ENCODE measurements at regions not wholly inside any gene's neighbourhood (a gene's known extent, or its start where the extent isn't known, plus 50 kb on each side); places are given as distances from the start of the nearest gene placed in this dataset.

DNA sequence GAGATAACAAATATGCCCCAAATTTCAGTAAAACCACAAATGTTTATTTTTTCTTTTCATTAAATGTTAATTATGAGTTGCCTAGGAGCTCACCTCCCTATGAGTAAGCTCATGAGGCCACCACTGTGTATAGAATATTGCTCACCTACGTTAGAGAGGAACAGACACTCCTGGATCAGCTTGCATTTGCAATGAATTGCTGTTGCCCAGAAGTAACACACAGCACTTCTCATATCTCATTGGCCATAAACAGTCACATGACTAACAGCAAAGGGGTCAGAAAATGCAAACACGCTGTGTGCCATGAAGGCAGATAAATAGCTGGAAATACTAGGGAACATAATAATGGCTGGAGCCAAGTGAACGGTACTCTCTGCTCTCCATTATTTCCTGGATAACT lies 89.0 kb upstream of the GALNT5 start:
- Histone ChIP-seq H2BK5ac (ENCODE audit: low read length) (no peak overlapping the region), H2BK12ac (ENCODE audit: low read length) (no peak overlapping the region), H3K23ac (ENCODE audit: low read depth, low read length, poor library complexity) (no peak overlapping the region), H3K79me1 (ENCODE audit: low read depth, low read length) (no peaks in the 10 kb centered on the region), H3K27me3 (ENCODE audit: control insufficient read depth in 3 of 3, insufficient read depth in 3 of 3, low read depth in 1 of 3, low read length in 3 of 3) (no peaks in the 10 kb centered on the region), H2AFZ (ENCODE audit: low read length) (no peak overlapping the region), H2BK15ac (ENCODE audit: low read length) (no peak overlapping the region), H3K9ac (ENCODE audit: low read depth, low read length, poor library complexity) (no peak overlapping the region), H3K4ac (ENCODE audit: low read length) (no peak overlapping the region), H3K4me2 (ENCODE audit: insufficient read depth, low read length, poor library complexity, severe bottlenecking) (no peak overlapping the region), H3K27ac (replicated peaks; ENCODE audit: low read length) (no peak overlapping the region), H3K9me3 (replicated peaks in 1 of 2; ENCODE audit: control insufficient read depth in 2 of 2, insufficient read depth in 1 of 2, low read depth in 1 of 2, low read length in 2 of 2) (peaks cover 0 to 3% of the 10 kb centered on the region in 2 donors), H2BK120ac (ENCODE audit: low read depth, low read length) (no peak overlapping the region), H3K14ac (ENCODE audit: low read length) (no peak overlapping the region), H4K8ac (ENCODE audit: low read depth, low read length) (no peak overlapping the region), H3K4me3 (ENCODE audit: low read length in 2 of 2) (no peak overlapping the region), H3K4me1 (ENCODE audit: control insufficient read depth in 2 of 2, insufficient read depth in 1 of 2, low read depth in 1 of 2, low read length in 2 of 2) (no peaks in the 10 kb centered on the region), H4K91ac (ENCODE audit: low read depth, low read length, poor library complexity) (no peak overlapping the region), H3K36me3 (replicated peaks in 1 of 2; ENCODE audit: control insufficient read depth in 2 of 2, insufficient read depth in 2 of 2, low read length in 2 of 2) (no peaks in the 10 kb centered on the region), H2AK5ac (ENCODE audit: low read depth, low read length) (no peak overlapping the region), H3K18ac (ENCODE audit: low read length) (no peak overlapping the region)
- no peak for DNase-seq (ENCODE audit: low spot score)
- WGBS, 2 donors (ENCODE audit: extremely low coverage in 2 of 2, insufficient read length in 2 of 2, insufficient replicate concordance in 1 of 2): no CpG with 5 or more reads among the region's 3 CpGs

DNA sequence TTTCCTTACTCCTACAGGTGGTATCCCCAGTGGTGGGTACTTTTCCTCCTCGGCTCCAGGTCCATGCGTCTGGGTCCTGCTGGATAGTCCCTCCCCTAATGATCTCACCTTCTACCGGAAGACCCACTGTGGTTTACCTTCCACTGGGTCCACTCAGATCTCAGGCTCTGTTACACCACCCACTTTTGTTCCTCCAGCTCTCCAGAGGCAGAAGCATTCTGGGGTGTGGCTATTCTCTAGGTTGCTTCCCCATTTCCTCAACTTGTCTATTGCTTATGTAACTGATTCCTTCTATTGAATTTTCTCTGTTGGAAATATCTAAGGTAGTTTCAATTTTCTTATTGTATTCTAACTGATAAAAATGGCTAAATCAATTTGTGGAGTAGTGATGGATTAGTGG lies 87.6 kb upstream of the GALNT5 start:
- no peak overlapping the region for H2BK5ac ChIP-seq (ENCODE audit: low read length)
- no peak overlapping the region for H2BK12ac ChIP-seq (ENCODE audit: low read length)
- no peaks in the 10 kb centered on the region for H3K9me3 ChIP-seq (replicated peaks in 1 of 2; ENCODE audit: control insufficient read depth in 2 of 2, insufficient read depth in 1 of 2, low read depth in 1 of 2, low read length in 2 of 2)
- H3K18ac ChIP-seq (ENCODE audit: low read length): no peak overlapping the region
- no peaks in the 10 kb centered on the region for H3K4me1 ChIP-seq (ENCODE audit: control insufficient read depth in 2 of 2, insufficient read depth in 1 of 2, low read depth in 1 of 2, low read length in 2 of 2)
- no peak overlapping the region for H2AFZ ChIP-seq (ENCODE audit: low read length)
- H3K4ac ChIP-seq (ENCODE audit: low read length): no peak overlapping the region
- DNase-seq (ENCODE audit: low spot score): no peak
- H3K27ac ChIP-seq (replicated peaks; ENCODE audit: low read length): no peak overlapping the region
- H2BK15ac ChIP-seq (ENCODE audit: low read length): no peak overlapping the region
- no peak overlapping the region for H2AK5ac ChIP-seq (ENCODE audit: low read depth, low read length)
- no peak overlapping the region for H3K23ac ChIP-seq (ENCODE audit: low read depth, low read length, poor library complexity)
- no peaks in the 10 kb centered on the region for H3K79me1 ChIP-seq (ENCODE audit: low read depth, low read length)
- no peak overlapping the region for H3K4me3 ChIP-seq (ENCODE audit: low read length in 2 of 2)
- H3K27me3 ChIP-seq (ENCODE audit: control insufficient read depth in 3 of 3, insufficient read depth in 3 of 3, low read depth in 1 of 3, low read length in 3 of 3): no peaks in the 10 kb centered on the region
- no CpG with 5 or more reads among the region's 3 CpGs for WGBS, 2 donors (ENCODE audit: extremely low coverage in 2 of 2, insufficient read length in 2 of 2, insufficient replicate concordance in 1 of 2)
- no peak overlapping the region for H3K9ac ChIP-seq (ENCODE audit: low read depth, low read length, poor library complexity)
- H4K8ac ChIP-seq (ENCODE audit: low read depth, low read length): no peak overlapping the region
- H3K36me3 ChIP-seq (replicated peaks in 1 of 2; ENCODE audit: control insufficient read depth in 2 of 2, insufficient read depth in 2 of 2, low read length in 2 of 2): no peaks in the 10 kb centered on the region
- no peak overlapping the region for H2BK120ac ChIP-seq (ENCODE audit: low read depth, low read length)
- no peak overlapping the region for H4K91ac ChIP-seq (ENCODE audit: low read depth, low read length, poor library complexity)
- H3K14ac ChIP-seq (ENCODE audit: low read length): no peak overlapping the region
- H3K4me2 ChIP-seq (ENCODE audit: insufficient read depth, low read length, poor library complexity, severe bottlenecking): no peak overlapping the region

DNA sequence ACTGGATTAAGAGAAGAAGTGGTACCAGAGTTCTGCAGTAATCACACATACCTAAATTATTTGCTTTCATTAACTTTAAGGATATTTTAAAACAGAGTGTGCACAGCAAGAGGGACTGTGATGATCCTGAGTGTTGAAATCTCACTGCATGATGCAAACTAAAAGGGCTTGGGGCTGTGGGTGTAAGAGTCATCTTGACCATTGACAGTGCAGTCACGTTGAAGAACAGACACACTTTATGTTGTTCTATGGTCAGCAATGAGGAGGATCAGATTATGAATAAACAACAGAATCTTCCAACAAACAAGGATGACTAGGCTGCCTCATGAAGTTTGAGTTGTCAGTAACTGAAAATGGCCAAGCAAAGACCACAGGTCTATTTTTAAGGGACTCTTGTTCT lies 87.2 kb upstream of the GALNT5 start:
- no peak overlapping the region for H3K4me2 ChIP-seq (ENCODE audit: insufficient read depth, low read length, poor library complexity, severe bottlenecking)
- no peak overlapping the region for H2AK5ac ChIP-seq (ENCODE audit: low read depth, low read length)
- H2BK5ac ChIP-seq (ENCODE audit: low read length): no peak overlapping the region
- no peak overlapping the region for H2BK15ac ChIP-seq (ENCODE audit: low read length)
- no peak overlapping the region for H2BK12ac ChIP-seq (ENCODE audit: low read length)
- H3K27ac ChIP-seq (replicated peaks; ENCODE audit: low read length): no peak overlapping the region
- no peak overlapping the region for H2BK120ac ChIP-seq (ENCODE audit: low read depth, low read length)
- no peak for DNase-seq (ENCODE audit: low spot score)
- H3K18ac ChIP-seq (ENCODE audit: low read length): no peak overlapping the region
- no peaks in the 10 kb centered on the region for H3K27me3 ChIP-seq (ENCODE audit: control insufficient read depth in 3 of 3, insufficient read depth in 3 of 3, low read depth in 1 of 3, low read length in 3 of 3)
- H3K36me3 ChIP-seq (replicated peaks in 1 of 2; ENCODE audit: control insufficient read depth in 2 of 2, insufficient read depth in 2 of 2, low read length in 2 of 2): no peaks in the 10 kb centered on the region
- no peak overlapping the region for H3K23ac ChIP-seq (ENCODE audit: low read depth, low read length, poor library complexity)
- H3K4me1 ChIP-seq (ENCODE audit: control insufficient read depth in 2 of 2, insufficient read depth in 1 of 2, low read depth in 1 of 2, low read length in 2 of 2): no peaks in the 10 kb centered on the region
- no peak overlapping the region for H4K8ac ChIP-seq (ENCODE audit: low read depth, low read length)
- H4K91ac ChIP-seq (ENCODE audit: low read depth, low read length, poor library complexity): no peak overlapping the region
- H3K4me3 ChIP-seq (ENCODE audit: low read length in 2 of 2): no peak overlapping the region
- H3K9ac ChIP-seq (ENCODE audit: low read depth, low read length, poor library complexity): no peak overlapping the region
- no peaks in the 10 kb centered on the region for H3K9me3 ChIP-seq (replicated peaks in 1 of 2; ENCODE audit: control insufficient read depth in 2 of 2, insufficient read depth in 1 of 2, low read depth in 1 of 2, low read length in 2 of 2)
- no peak overlapping the region for H3K14ac ChIP-seq (ENCODE audit: low read length)
- H3K4ac ChIP-seq (ENCODE audit: low read length): no peak overlapping the region
- H2AFZ ChIP-seq (ENCODE audit: low read length): no peak overlapping the region
- no peaks in the 10 kb centered on the region for H3K79me1 ChIP-seq (ENCODE audit: low read depth, low read length)
- WGBS, 2 donors (ENCODE audit: extremely low coverage in 2 of 2, insufficient read length in 2 of 2, insufficient replicate concordance in 1 of 2): no CpG with 5 or more reads among the region's 1 CpG

DNA sequence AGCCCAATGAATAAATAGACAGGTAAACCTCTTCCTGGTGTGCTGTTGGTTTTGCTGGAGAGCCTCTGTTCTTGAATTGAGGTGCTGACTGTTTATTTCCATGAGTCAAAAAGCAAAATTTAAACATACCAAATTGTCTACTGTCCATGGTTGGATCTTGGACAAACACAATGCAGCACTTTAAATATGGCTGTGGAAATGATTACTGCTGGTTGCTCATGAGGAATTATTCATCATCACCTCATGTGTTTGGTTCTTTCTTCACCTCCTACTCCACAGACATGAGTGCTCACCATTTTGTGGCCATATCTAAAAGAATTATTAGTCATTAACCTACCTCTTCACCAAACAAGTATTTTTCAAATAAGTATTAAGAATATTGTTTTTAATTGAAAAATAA lies 85.3 kb upstream of the GALNT5 start:
- Histone ChIP-seq H4K8ac (ENCODE audit: low read depth, low read length) (no peak overlapping the region), H2BK120ac (ENCODE audit: low read depth, low read length) (no peak overlapping the region), H3K36me3 (replicated peaks in 1 of 2; ENCODE audit: control insufficient read depth in 2 of 2, insufficient read depth in 2 of 2, low read length in 2 of 2) (no peaks in the 10 kb centered on the region), H3K79me1 (ENCODE audit: low read depth, low read length) (no peaks in the 10 kb centered on the region), H2BK15ac (ENCODE audit: low read length) (no peak overlapping the region), H3K4me2 (ENCODE audit: insufficient read depth, low read length, poor library complexity, severe bottlenecking) (no peak overlapping the region), H3K14ac (ENCODE audit: low read length) (no peak overlapping the region), H3K9ac (ENCODE audit: low read depth, low read length, poor library complexity) (no peak overlapping the region), H4K91ac (ENCODE audit: low read depth, low read length, poor library complexity) (no peak overlapping the region), H3K4me3 (ENCODE audit: low read length in 2 of 2) (no peak overlapping the region), H2BK5ac (ENCODE audit: low read length) (no peak overlapping the region), H3K9me3 (replicated peaks in 1 of 2; ENCODE audit: control insufficient read depth in 2 of 2, insufficient read depth in 1 of 2, low read depth in 1 of 2, low read length in 2 of 2) (no peaks in the 10 kb centered on the region), H2BK12ac (ENCODE audit: low read length) (no peak overlapping the region), H2AK5ac (ENCODE audit: low read depth, low read length) (no peak overlapping the region), H3K27me3 (ENCODE audit: control insufficient read depth in 3 of 3, insufficient read depth in 3 of 3, low read depth in 1 of 3, low read length in 3 of 3) (no peaks in the 10 kb centered on the region), H3K4ac (ENCODE audit: low read length) (no peak overlapping the region), H2AFZ (ENCODE audit: low read length) (no peak overlapping the region), H3K27ac (replicated peaks; ENCODE audit: low read length) (no peak overlapping the region), H3K23ac (ENCODE audit: low read depth, low read length, poor library complexity) (no peak overlapping the region), H3K18ac (ENCODE audit: low read length) (no peak overlapping the region), H3K4me1 (ENCODE audit: control insufficient read depth in 2 of 2, insufficient read depth in 1 of 2, low read depth in 1 of 2, low read length in 2 of 2) (no peaks in the 10 kb centered on the region)
- no peak for DNase-seq (ENCODE audit: low spot score)
